Thoracic aorta (tissue), 2 donors: ENCODE measurements at regions not wholly inside any gene's neighbourhood (a gene's known extent, or its start where the extent isn't known, plus 50 kb on each side); places are given as distances from the start of the nearest gene placed in this dataset.

Experiments
- ATAC-seq: fragments of 150-250 bp; one replicate; pipeline ENCODE4 v1.8.0; 2017; ENCODE audit warnings: low read depth; ENCODE audit not compliant: insufficient number of reproducible peaks, low FRiP score
- DNase-seq: peaks from one replicate; pipeline ENCODE4 v3.0.0-alpha.2; 2020; ENCODE audit warnings: low spot score
- H3K27ac ChIP-seq, 2 donors: fragments of 200-600 bp; sonication (generic); 1 replicate in 1 of 2; 2 replicates in 1 of 2; pipeline ENCODE4 v1.5.1; 2016; ENCODE audit warnings: mild to moderate bottlenecking in 2 of 2, moderate library complexity in 2 of 2
- H3K27me3 ChIP-seq: fragments of 200-600 bp; sonication (generic); replicated peaks from 2 replicates; pipeline ENCODE4 v1.6.0; 2016; ENCODE audit warnings: mild to moderate bottlenecking; ENCODE audit not compliant: insufficient read depth
- H3K36me3 ChIP-seq: fragments of 200-600 bp; sonication (generic); one replicate; pipeline ENCODE4 v1.5.1; 2016
- H3K4me1 ChIP-seq, 2 donors: fragments of 200-600 bp; sonication (generic); 1 replicate in 1 of 2; 2 replicates in 1 of 2; pipeline versions ENCODE4 v1.5.1 to v1.6.0; 2016; ENCODE audit warnings: low read depth in 2 of 2, mild to moderate bottlenecking in 1 of 2; ENCODE audit not compliant: control insufficient read depth in 1 of 2
- H3K4me3 ChIP-seq: fragments of 200-600 bp; sonication (generic); 2 replicates; pipeline ENCODE4 v1.5.1; 2016; ENCODE audit warnings: mild to moderate bottlenecking
- H3K9me3 ChIP-seq: fragments of 200-600 bp; sonication (generic); 2 replicates; pipeline ENCODE4 v1.5.1; 2016
- TF ChIP-seq, protein P1 (sequence below): fragments of 200-600 bp; sonication (generic); IDR thresholded peaks from one replicate; pipeline ENCODE4 v1.5.1; 2019; ENCODE audit warnings: antibody characterized with exemption

DNA sequence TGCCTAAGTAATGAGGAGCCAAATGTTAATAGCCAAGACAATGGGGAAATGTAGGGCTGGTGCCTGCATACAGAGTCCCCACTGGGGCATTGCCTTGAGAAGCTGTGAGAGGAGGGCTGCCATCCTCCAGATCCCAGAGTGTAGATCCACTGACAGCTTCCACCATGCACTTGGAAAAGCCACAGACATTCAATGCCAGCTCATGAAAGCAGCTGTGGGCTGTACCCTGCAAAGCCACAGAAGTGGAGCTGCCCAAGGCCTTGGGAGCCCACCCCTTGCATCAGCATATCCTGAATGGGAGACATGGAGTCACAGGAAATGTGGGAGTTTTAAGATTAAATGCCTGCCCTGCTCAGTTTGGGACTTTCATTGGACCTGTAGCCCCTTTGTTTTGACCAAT is 244.7 kb downstream of the BTG1 start:
- Histone ChIP-seq H3K27me3 (no peaks in the 10 kb centered on the region), H3K4me3 (no peak overlapping the region), H3K36me3 (no peaks in the 10 kb centered on the region), H3K27ac (no peak overlapping the region), H3K4me1 (peaks cover 5 to 7% of the 10 kb centered on the region in 2 donors), H3K9me3 (no peaks in the 10 kb centered on the region)
- no peak for ATAC-seq
- TF ChIP-seq, protein P1, sequence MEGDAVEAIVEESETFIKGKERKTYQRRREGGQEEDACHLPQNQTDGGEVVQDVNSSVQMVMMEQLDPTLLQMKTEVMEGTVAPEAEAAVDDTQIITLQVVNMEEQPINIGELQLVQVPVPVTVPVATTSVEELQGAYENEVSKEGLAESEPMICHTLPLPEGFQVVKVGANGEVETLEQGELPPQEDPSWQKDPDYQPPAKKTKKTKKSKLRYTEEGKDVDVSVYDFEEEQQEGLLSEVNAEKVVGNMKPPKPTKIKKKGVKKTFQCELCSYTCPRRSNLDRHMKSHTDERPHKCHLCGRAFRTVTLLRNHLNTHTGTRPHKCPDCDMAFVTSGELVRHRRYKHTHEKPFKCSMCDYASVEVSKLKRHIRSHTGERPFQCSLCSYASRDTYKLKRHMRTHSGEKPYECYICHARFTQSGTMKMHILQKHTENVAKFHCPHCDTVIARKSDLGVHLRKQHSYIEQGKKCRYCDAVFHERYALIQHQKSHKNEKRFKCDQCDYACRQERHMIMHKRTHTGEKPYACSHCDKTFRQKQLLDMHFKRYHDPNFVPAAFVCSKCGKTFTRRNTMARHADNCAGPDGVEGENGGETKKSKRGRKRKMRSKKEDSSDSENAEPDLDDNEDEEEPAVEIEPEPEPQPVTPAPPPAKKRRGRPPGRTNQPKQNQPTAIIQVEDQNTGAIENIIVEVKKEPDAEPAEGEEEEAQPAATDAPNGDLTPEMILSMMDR, result no peak
- DNase-seq, result no peak

DNA sequence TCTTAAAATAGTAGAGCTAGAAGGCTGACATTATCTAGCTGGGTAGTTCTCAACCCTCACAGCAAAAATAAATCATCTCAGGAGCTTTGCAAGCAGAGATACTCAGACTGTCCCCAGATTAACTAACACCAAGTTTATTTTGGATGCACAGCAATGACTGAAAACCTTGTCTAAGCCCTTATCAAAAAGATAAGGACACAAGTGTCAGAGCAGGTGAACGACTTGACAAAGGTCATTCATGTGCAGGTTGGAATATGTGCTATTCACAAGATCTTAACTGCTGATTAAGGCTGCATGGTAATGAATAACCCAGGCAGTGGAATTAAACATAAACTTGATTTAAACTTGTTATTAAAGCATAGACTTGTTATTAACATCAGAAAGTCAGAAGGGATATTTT is 246.6 kb downstream of the BTG1 start:
- no peak for DNase-seq
- ATAC-seq, result no peak
- TF ChIP-seq, protein P1, result no peak

DNA sequence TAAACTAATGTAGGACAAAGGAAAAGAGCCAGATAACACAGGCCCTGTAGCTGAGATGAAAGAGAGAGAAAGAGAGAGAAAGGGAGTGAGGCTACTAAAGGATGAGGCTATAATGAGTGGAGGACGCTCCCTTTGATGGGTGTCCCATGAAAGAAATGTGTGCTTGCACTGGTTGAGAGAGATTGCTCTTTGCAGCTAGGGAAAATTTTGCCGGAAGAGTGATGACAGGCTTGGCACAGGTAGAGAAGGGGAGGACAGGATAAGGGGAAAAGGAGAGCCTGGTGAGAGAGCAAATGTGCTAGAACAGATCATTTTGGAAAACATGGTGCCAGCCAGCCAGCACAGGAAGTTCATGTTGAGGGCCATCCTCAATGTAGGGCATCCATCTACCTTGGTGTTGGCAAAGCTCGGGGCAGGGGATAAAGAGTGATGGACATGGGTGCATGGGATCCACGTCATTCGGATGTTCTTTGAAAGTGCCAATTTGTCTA is 248.6 kb downstream of the BTG1 start:
- H3K27ac ChIP-seq, result no peak overlapping the region
- H3K9me3 ChIP-seq, result no peaks in the 10 kb centered on the region
- H3K4me1 ChIP-seq, result peaks cover 6 to 7% of the 10 kb centered on the region in 2 donors
- no peak overlapping the region for H3K4me3 ChIP-seq
- ATAC-seq, result no peak
- H3K36me3 ChIP-seq, result no peaks in the 10 kb centered on the region
- H3K27me3 ChIP-seq, result no peaks in the 10 kb centered on the region
- no peak for DNase-seq
- TF ChIP-seq, protein P1, result no peak

More for the DNA sequence above, 246.6 kb downstream of the BTG1 start:
- Histone ChIP-seq H3K27me3 (no peaks in the 10 kb centered on the region), H3K27ac (no peak overlapping the region), H3K4me3 (no peak overlapping the region), H3K4me1 (peaks cover 6 to 7% of the 10 kb centered on the region in 2 donors), H3K9me3 (no peaks in the 10 kb centered on the region), H3K36me3 (no peaks in the 10 kb centered on the region)

DNA sequence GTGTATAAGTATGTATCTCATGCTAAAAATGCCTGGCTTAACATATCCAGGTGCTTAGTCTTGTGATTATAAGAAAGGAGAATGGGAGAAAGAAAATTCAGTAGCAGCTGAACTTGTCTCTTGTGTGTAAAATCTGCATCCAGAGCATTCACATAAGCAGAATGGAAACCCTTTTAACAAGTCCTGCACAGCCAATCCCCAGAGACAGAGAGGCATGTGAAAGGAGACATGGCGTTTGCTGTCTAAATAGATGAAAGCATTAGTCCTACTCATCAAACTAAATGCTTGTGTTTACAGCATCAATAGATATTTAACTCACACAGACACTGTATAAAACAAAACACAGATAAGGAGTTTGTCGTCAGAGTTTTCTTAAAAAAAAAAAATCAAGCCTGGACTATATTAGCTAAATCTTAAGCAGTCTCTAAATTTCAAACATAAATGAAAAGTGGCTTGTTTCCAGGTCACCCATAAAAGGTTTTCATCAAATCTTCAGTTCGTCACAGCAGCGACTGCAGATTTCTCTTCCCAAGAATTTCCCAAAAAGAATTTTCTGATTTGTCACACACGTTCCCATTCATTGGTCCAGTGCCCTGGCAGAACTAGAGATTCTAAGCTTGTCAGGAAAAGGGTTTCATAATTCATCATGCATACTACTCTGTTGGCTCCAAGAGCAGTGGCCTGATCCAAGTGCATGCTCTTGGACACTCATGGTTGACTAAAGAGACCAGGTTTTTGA is 249.2 kb downstream of the BTG1 start:
- ATAC-seq, result no peak
- no peak for DNase-seq
- Histone ChIP-seq H3K27me3 (no peaks in the 10 kb centered on the region), H3K9me3 (no peaks in the 10 kb centered on the region), H3K4me3 (peak overlapping the region; percentile 41), H3K36me3 (no peaks in the 10 kb centered on the region), H3K4me1 (peaks cover 6 to 7% of the 10 kb centered on the region in 2 donors), H3K27ac (no peak overlapping the region)
- TF ChIP-seq, protein P1, result no peak

DNA sequence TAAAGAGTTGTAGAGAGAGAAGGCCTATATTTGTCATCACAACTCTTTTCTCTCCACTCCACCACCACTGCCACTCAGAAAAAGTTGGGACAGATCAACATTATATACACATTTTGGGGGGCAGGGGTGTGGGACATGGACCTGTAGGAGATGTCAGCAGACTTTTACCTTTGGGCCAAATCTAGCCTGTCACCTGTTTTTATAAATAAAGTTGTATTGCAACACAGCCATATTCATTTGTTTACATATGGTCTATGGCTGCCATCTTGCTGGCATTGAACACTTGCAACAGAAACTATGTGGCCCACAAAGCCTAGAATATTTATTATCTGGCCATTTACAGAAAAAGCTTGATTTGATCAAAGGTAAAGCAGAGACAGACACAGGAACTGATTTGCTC is 250.7 kb downstream of the BTG1 start:
- Histone ChIP-seq H3K36me3 (no peaks in the 10 kb centered on the region), H3K9me3 (no peaks in the 10 kb centered on the region), H3K27me3 (no peaks in the 10 kb centered on the region), H3K4me3 (no peak overlapping the region), H3K27ac (no peak overlapping the region), H3K4me1 (peaks cover 6 to 7% of the 10 kb centered on the region in 2 donors)
- ATAC-seq, result no peak
- no peak for DNase-seq
- TF ChIP-seq, protein P1, result no peak
